ENCODE measurements at regions not wholly inside any gene's neighbourhood (a gene's known extent, or its start where the extent isn't known, plus 50 kb on each side); places are given as distances from the start of the nearest gene placed in this dataset.

DNA sequence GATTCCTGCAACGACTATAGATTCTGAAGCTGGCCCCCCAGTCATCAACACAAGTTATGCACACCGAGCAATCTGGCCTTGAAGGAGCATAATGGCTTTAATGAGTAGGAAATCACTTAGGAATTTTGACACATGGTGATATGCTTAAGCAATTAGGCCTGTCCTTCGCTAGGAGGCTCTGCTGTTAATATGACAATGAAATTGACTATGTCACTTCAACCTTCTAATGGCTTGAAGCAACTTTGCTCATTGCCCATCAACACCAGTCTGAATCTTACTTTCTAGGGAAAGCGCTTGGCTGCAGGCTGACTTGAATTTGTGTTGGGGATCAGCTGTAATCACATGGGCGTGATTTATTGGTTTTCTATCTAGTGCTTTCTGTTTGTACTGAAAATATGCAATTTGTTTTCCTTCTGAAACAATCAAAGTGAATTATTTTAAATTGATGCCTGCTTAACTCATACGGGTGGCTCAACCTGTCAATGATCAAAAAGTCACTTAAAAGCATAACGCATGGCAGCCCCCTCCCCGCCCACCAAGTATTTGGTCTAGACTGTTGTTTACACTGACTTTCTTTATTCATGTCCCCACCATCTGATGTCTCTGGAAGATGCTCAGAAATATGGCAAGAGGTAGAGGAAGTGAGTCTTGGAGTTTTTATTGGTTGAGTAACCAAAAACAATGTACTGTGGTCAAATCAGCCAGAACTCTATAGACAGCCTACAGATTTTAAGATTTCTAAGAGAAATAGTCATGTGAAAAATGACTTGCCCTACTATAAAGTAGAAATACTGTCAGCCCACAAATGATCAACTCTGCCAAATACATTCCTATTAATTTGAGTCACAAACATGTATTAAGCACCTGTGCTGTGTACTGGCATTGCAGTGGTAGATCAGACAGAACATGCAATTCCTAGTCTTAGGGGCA, 344.9 kb downstream of the RBM43 start:
- Histone ChIP-seq H3K27ac (no peak overlapping the region), H3K4me1 (no peaks in the 10 kb centered on the region), H3K36me3 (no peaks in the 10 kb centered on the region), H3K4me3 (no peak overlapping the region), H3K27me3 (no peaks in the 10 kb centered on the region), H3K9me3 (no peaks in the 10 kb centered on the region)
- no peak for FAIRE-seq
- no peak for ATAC-seq
- TF ChIP-seq, protein P1, sequence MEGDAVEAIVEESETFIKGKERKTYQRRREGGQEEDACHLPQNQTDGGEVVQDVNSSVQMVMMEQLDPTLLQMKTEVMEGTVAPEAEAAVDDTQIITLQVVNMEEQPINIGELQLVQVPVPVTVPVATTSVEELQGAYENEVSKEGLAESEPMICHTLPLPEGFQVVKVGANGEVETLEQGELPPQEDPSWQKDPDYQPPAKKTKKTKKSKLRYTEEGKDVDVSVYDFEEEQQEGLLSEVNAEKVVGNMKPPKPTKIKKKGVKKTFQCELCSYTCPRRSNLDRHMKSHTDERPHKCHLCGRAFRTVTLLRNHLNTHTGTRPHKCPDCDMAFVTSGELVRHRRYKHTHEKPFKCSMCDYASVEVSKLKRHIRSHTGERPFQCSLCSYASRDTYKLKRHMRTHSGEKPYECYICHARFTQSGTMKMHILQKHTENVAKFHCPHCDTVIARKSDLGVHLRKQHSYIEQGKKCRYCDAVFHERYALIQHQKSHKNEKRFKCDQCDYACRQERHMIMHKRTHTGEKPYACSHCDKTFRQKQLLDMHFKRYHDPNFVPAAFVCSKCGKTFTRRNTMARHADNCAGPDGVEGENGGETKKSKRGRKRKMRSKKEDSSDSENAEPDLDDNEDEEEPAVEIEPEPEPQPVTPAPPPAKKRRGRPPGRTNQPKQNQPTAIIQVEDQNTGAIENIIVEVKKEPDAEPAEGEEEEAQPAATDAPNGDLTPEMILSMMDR (IDR thresholded peaks at IDR 0.05): no peak
- WGBS, 2 donors: 36 to 39% methylated on average over 8 of the region's 8 CpGs
- DNase-seq: no peak
- intact Hi-C loops (cut with DNase I): no loop called here

DNA sequence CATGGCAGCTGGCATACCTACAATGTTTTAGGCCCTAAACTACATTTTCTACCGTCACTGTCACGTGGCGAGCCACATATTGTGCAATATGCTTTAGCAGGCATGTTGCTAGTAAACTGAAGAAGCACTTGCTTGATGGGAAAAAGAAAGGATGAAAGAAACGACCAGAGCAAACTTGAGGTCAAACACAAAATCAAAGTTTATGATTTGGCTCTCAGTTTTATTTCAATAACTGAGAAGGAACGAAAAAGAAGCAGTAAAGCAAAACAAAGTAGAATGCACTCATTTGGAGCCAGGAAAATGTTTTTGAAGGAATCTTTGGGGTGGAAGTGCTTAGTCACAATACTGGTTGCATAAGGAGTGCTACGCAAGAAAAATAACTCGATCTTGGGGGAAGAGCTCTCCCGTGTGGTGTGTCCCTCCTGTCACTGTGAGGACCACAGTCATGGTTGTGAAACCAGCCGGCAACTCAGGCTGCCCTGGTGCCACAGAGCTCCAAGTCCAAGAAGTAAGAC, 349.8 kb downstream of the RBM43 start:
- FAIRE-seq (no peak), DNase-seq (peak in 1 of 6 donors; percentile 29), ATAC-seq (peak in 3 of 4 donors; percentile 56 to 86 (median 69))
- Histone ChIP-seq H3K36me3 (no peaks in the 10 kb centered on the region), H3K4me3 (no peak overlapping the region), H3K9me3 (no peaks in the 10 kb centered on the region), H3K27ac (no peak overlapping the region), H3K27me3 (no peaks in the 10 kb centered on the region), H3K4me1 (no peaks in the 10 kb centered on the region)
- 45 to 53% methylated on average over 9 of the region's 9 CpGs for WGBS, 2 donors
- intact Hi-C loops (cut with DNase I): no loop called here
- TF ChIP-seq, protein P1 (IDR thresholded peaks at IDR 0.05): no peak

DNA sequence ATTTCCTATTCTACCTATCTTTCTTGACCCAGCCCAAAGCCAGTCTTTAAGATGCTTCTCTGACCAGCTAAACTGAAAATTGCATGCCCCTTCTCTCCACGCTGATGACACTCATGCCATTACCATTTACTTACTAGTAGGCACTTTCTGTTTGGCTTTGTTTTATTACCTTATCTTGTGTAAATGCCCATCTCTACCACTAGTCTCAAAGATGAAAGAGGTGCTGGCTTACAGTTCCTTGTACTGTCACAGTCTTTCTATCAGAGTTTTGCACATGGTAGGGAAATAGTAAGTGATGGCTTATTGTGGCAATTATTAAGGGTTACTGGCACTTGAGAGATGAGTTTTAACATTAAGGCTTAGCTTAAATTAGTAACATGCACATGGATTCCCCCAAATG, 352.1 kb downstream of the RBM43 start:
- no peak for ATAC-seq
- TF ChIP-seq, protein P1 (IDR thresholded peaks at IDR 0.05): no peak
- no peak overlapping the region for H3K4me3 ChIP-seq
- DNase-seq: no peak
- no peaks in the 10 kb centered on the region for H3K36me3 ChIP-seq
- WGBS, 2 donors: 35 to 47% methylated on average over 1 of the region's 1 CpG
- H3K9me3 ChIP-seq: no peaks in the 10 kb centered on the region
- no peaks in the 10 kb centered on the region for H3K4me1 ChIP-seq
- FAIRE-seq: no peak
- no peaks in the 10 kb centered on the region for H3K27me3 ChIP-seq
- intact Hi-C loops (cut with DNase I): no loop called here
- H3K27ac ChIP-seq: no peak overlapping the region

DNA sequence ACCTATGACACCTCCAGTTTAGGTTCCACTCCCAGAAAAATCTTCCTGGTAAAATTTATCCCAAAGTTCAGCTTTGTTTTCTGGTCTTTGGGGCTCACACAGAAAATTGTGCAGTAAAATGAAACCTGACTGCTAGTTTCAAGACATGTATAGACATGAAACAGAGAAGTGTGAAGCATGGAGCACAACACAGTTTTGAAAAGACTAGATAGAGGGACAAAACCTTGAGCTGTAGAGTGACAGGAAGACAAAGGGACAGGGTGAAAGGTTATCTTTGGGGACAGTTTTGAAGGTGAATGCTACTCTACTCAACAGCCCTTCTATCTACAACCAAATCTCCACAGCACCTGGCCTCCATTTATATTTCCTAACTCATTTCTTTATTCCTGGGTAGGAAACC, 352.6 kb downstream of the RBM43 start:
- no peaks in the 10 kb centered on the region for H3K4me1 ChIP-seq
- no peak overlapping the region for H3K27ac ChIP-seq
- H3K9me3 ChIP-seq: no peaks in the 10 kb centered on the region
- intact Hi-C loops (cut with DNase I): no loop called here
- H3K36me3 ChIP-seq: no peaks in the 10 kb centered on the region
- DNase-seq (no peak), FAIRE-seq (no peak), ATAC-seq (no peak)
- H3K4me3 ChIP-seq: no peak overlapping the region
- H3K27me3 ChIP-seq: no peaks in the 10 kb centered on the region
- TF ChIP-seq, protein P1 (IDR thresholded peaks at IDR 0.05): no peak

DNA sequence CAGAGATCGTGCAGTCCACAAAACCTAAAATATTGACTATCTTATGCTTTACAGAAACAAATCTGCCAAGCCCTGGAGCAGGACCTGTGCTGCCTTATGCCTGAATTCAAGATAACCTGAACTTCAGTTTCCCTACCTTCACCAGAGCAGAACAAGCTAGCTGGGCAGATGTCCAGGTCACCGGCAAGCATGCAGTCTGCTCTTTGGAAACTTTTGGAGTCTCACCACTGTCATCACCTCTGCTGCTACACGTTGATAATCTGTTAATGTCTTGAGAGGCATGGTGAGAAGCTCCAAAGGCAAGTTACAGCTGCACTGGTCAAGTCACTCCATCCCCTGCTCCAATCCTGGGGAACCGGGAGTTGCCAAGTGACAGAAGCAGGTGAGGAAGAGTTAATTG, 354.2 kb downstream of the RBM43 start:
- WGBS, 2 donors: 47 to 52% methylated on average over 4 of the region's 4 CpGs
- H3K9me3 ChIP-seq: no peaks in the 10 kb centered on the region

More for the DNA sequence above, 354.2 kb downstream of the RBM43 start:
- no peak for ATAC-seq
- no peak for FAIRE-seq
- Histone ChIP-seq H3K4me1 (no peaks in the 10 kb centered on the region), H3K27ac (no peak overlapping the region), H3K27me3 (no peaks in the 10 kb centered on the region), H3K36me3 (no peaks in the 10 kb centered on the region), H3K4me3 (no peak overlapping the region)
- no peak for DNase-seq
- TF ChIP-seq, protein P1 (IDR thresholded peaks at IDR 0.05): no peak
- intact Hi-C loops (cut with DNase I): no loop called here
